Natural killer cell treated with Interleukin-12 subunit alpha and Interleukin-12 subunit beta and Interleukin-15 and Interleukin-18, amount 100 ng/mL, for 72 hours (primary cell): ENCODE measurements at regions not wholly inside any gene's neighbourhood (a gene's known extent, or its start where the extent isn't known, plus 50 kb on each side); places are given as distances from the start of the nearest gene placed in this dataset.
A peak's percentile ranks its signal among the peaks of the same experiment; 100 is the strongest.

ENCODE experiments used
- ATAC-seq, 2 donors: fragments of 150-1000 bp; cut with Tn5 transposase in 1 of 2; sonication (Bioruptor Pico), chemical (Tn5 transposase) in 1 of 2; 2 replicates each; pipeline ENCODE4 v1.10.0; 2021
- DNase-seq: peaks from one replicate; pipeline ENCODE4 v3.0.0; 2022; ENCODE audit warnings: low spot score
- H3K27ac Mint-ChIP-seq, 2 donors: 1 replicate in 1 of 2; 2 replicates in 1 of 2; pipeline ENCODE4 v1.8.0; 2022; ENCODE audit warnings: mixed read lengths in 2 of 2, mild to moderate bottlenecking in 1 of 2, moderate library complexity in 1 of 2
- H3K27me3 Mint-ChIP-seq, 2 donors: 1 replicate in 1 of 2; 2 replicates in 1 of 2; pipeline ENCODE4 v1.8.0; 2022; ENCODE audit warnings: mixed read lengths in 2 of 2
- H3K36me3 Mint-ChIP-seq: one replicate; pipeline ENCODE4 v1.8.0; 2022; ENCODE audit warnings: mixed read lengths
- H3K4me1 Mint-ChIP-seq, 2 donors: 1 replicate in 1 of 2; 2 replicates in 1 of 2; pipeline ENCODE4 v1.8.0; 2022; ENCODE audit warnings: low read depth in 2 of 2, mixed read lengths in 2 of 2, mild to moderate bottlenecking in 1 of 2
- H3K4me3 Mint-ChIP-seq: one replicate; pipeline ENCODE4 v1.8.0; 2022; ENCODE audit warnings: mixed read lengths
- H3K9me3 Mint-ChIP-seq: 2 replicates; pipeline ENCODE4 v1.8.0; 2022; ENCODE audit warnings: mixed read lengths

DNA sequence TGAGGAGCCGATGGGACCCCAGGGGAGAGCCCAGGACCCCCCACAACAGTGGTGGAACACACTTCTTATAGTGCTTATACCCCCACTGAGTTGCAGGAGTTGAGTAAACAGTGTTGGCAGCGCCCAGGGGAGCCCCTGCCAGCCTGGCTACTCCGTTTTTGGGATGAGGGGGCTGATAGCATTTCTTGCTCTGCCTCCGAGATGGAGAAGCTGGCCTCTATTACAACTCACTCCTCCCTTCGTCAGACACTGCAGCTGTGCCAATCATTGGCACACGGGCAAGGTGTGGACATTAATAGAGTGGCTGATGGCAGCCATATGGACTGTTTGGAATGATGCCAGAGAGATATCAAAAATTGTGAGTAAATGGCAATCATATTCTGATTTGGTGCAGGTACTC is 94.9 kb upstream of the TMPO start:
- Mint-ChIP-seq H3K4me1 (peaks cover 0 to 8% of the 10 kb centered on the region in 2 donors), H3K4me3 (no peak overlapping the region), H3K27ac (no peak overlapping the region), H3K9me3 (no peaks in the 10 kb centered on the region), H3K36me3 (no peaks in the 10 kb centered on the region), H3K27me3 (peaks cover 6 to 8% of the 10 kb centered on the region in 2 donors)
- no peak for DNase-seq
- no peak for ATAC-seq

GRCh38 chr12:98421316-98421715 is 94.1 kb upstream of the TMPO start:
- no peaks in the 10 kb centered on the region for H3K36me3 Mint-ChIP-seq
- ATAC-seq: no peak
- no peak for DNase-seq
- H3K27ac Mint-ChIP-seq: no peak overlapping the region
- H3K27me3 Mint-ChIP-seq: peaks cover 3 to 8% of the 10 kb centered on the region in 2 donors
- peaks cover 0 to 8% of the 10 kb centered on the region in 2 donors for H3K4me1 Mint-ChIP-seq
- no peaks in the 10 kb centered on the region for H3K9me3 Mint-ChIP-seq
- no peak overlapping the region for H3K4me3 Mint-ChIP-seq

DNA sequence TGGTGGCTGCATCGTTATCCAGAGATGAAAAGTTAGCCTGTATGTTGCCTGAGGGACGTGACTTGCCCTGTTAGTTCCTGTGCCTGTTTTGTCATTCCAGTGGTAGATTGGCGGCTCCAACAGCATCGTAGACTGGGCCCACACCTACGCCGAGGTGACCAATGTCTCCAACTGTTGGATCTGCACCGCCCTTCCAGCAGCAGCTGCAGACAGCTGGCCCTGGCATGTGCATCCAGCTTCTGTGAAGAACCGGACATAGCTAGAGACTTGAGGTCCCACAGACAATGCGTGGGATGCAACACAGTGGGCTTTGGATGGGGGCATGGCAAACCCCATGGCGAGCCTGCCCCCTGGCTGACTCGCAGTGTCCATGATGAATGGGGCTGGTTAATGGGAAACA is 93.0 kb upstream of the TMPO start:
- no peaks in the 10 kb centered on the region for H3K9me3 Mint-ChIP-seq
- H3K27ac Mint-ChIP-seq: no peak overlapping the region
- H3K36me3 Mint-ChIP-seq: no peaks in the 10 kb centered on the region
- ATAC-seq: no peak
- peaks cover 0 to 6% of the 10 kb centered on the region in 2 donors for H3K27me3 Mint-ChIP-seq
- H3K4me1 Mint-ChIP-seq: peaks cover 0 to 7% of the 10 kb centered on the region in 2 donors
- DNase-seq: no peak
- no peak overlapping the region for H3K4me3 Mint-ChIP-seq

DNA sequence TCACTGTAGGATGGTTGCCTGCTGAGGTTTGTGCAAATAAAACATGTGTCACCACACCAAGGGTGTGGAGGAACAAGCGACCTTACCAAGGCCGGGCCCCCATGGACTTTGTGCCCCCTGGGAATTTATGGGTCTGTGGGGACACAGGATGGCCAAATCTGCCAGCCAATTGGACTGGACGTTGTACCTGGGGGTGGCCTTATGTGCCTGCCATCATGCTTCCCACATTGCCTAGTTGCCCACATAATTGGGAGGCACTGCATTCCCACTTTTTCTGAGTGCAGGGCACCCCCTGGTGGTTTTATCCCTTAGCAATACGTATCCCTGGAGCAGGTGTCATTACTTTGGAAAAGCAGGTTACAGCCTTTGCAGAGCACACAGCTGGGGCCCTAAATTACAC is 92.6 kb upstream of the TMPO start:
- Mint-ChIP-seq H3K36me3 (no peaks in the 10 kb centered on the region), H3K9me3 (no peaks in the 10 kb centered on the region), H3K4me1 (peaks cover 0 to 3% of the 10 kb centered on the region in 2 donors), H3K27me3 (peaks cover 0 to 5% of the 10 kb centered on the region in 2 donors), H3K27ac (no peak overlapping the region), H3K4me3 (no peak overlapping the region)
- ATAC-seq (no peak), DNase-seq (no peak)

DNA sequence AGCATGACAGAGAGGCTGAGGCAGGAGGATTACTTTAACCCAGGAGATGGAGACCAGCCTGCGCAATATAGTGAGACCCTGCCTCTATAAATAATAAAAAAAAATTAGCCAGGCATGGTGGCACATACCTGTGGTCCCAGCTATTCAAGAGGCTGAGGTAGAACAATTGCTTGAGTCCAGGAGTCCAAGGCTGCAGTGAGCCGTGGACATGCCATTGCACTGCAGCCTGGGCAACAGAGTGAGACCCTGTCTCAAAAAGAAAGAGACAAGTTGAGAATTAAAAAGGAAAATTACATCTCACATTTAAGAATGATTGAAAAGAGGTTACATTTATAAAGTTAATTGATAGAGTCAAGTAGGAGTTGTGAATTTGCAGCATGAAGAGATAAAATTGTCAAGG is 91.4 kb upstream of the TMPO start:
- Mint-ChIP-seq H3K27me3 (peaks cover 0 to 2% of the 10 kb centered on the region in 2 donors), H3K36me3 (no peaks in the 10 kb centered on the region), H3K4me1 (no peaks in the 10 kb centered on the region), H3K27ac (no peak overlapping the region), H3K4me3 (no peak overlapping the region), H3K9me3 (no peaks in the 10 kb centered on the region)
- DNase-seq: no peak
- ATAC-seq: no peak

DNA sequence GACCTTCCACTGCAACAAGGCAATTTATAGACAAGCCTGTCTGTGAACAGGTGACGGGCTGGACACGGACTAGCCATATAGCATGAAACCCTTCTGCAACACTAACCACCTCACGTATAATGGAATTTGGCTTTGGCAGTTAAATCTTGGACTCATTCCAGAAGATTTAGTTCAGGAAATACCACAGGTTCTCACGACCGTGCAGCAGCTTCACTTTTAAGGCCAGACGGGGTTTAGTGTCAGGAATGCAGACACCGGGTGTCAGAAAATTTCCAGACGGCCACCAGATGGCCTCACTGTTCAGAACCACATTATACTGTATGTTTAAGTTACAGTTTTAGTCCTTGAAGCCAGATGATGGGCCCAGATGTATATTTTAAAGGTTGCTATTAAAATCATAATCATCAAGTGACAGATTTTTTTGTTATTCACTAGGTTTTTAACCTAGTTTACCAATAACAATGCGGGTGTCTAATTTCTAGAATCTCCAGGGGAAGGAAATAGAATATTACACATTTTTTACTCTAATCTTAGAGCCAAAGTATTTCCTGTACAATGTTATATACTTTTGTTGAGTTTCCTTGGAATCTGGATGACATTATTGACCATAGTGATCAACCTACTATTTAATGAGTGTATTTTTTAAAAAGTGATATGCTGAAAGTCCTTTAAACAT is 90.5 kb upstream of the TMPO start:
- no peaks in the 10 kb centered on the region for H3K36me3 Mint-ChIP-seq
- no peak overlapping the region for H3K4me3 Mint-ChIP-seq
- H3K27ac Mint-ChIP-seq: no peak overlapping the region
- H3K9me3 Mint-ChIP-seq: no peaks in the 10 kb centered on the region
- H3K27me3 Mint-ChIP-seq: peaks cover 0 to 2% of the 10 kb centered on the region in 2 donors
- no peak for DNase-seq
- ATAC-seq: peak in 1 of 2 donors; percentile 54
- H3K4me1 Mint-ChIP-seq: no peaks in the 10 kb centered on the region

DNA sequence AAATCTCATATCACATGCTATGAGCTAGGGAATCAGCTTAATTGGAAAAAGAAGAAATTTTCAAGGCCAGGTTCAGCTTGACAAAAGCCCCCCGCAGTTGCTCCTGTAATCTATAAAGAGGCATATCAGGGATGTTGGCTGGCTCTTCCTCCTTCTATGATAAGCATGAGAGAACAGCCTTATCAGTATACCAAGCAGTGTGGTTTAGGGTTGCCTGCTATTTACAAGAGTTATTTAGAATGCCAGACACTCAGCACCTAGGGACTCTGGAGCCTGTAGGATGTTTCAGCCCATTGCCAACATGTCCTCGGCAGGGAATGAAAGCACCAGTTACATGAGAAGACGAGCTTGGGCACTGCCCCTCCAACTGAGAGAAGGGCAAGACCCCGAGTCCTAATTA is 89.5 kb upstream of the TMPO start:
- peaks cover 0 to 2% of the 10 kb centered on the region in 2 donors for H3K27me3 Mint-ChIP-seq
- ATAC-seq: no peak
- H3K36me3 Mint-ChIP-seq: no peaks in the 10 kb centered on the region
- no peaks in the 10 kb centered on the region for H3K9me3 Mint-ChIP-seq
- no peaks in the 10 kb centered on the region for H3K4me1 Mint-ChIP-seq
- H3K27ac Mint-ChIP-seq: no peak overlapping the region
- DNase-seq: no peak
- no peak overlapping the region for H3K4me3 Mint-ChIP-seq

- no peak for ATAC-seq
- H3K4me3 Mint-ChIP-seq: no peak overlapping the region
- H3K27ac Mint-ChIP-seq: no peak overlapping the region
- DNase-seq: no peak
- no peaks in the 10 kb centered on the region for H3K4me1 Mint-ChIP-seq
- H3K36me3 Mint-ChIP-seq: no peaks in the 10 kb centered on the region
- no peaks in the 10 kb centered on the region for H3K9me3 Mint-ChIP-seq
- H3K27me3 Mint-ChIP-seq: peaks cover 17 to 19% of the 10 kb centered on the region in 2 donors
Measured at GRCh38 chr12:98431089-98431488, 84.3 kb upstream of the TMPO start.

GRCh38 chr12:98437166-98437565 is 78.2 kb upstream of the TMPO start:
- no peaks in the 10 kb centered on the region for H3K9me3 Mint-ChIP-seq
- no peaks in the 10 kb centered on the region for H3K36me3 Mint-ChIP-seq
- peaks cover 10 to 12% of the 10 kb centered on the region in 2 donors for H3K4me1 Mint-ChIP-seq
- ATAC-seq (no peak), DNase-seq (no peak)
- H3K4me3 Mint-ChIP-seq: no peak overlapping the region
- no peak overlapping the region for H3K27ac Mint-ChIP-seq
- peaks cover 34 to 52% of the 10 kb centered on the region in 2 donors for H3K27me3 Mint-ChIP-seq

DNA sequence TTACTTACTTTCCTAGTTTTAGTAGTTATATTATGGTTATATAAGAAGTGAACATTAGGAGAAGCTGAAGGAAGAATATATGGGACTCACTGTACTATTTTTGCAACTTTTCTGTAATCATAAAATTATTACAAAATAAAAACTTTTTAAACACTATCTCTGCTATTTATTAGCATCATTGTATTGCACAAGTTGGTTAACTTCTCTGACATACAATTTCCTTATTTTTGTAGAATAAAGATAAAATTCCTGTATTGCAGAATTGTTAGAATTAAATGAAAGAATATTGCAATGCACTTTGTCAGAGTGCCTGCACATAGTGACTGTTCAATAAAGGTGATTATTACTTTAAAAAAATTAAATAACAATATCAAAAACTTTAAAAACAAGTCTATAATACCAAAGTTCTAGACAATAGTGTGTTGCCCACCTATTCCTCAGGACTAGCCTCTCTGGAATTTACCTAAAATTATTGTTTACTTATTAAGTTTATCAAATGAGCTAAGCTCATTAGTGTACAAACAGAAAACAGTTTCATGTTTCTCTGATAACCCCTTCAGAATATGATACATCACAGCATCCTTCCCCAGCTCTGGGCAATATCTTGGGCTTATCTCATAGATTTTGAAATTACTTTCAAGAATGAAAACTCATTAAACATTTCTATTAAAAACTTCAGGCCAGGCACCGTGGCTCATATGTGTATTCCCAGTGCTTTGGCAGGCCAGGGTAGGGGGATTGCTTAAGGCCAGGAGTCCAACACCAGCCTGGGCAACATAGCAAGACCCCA is 77.4 kb upstream of the TMPO start:
- ATAC-seq (no peak), DNase-seq (no peak)
- no peaks in the 10 kb centered on the region for H3K36me3 Mint-ChIP-seq
- no peak overlapping the region for H3K27ac Mint-ChIP-seq
- H3K4me1 Mint-ChIP-seq: peaks cover 10 to 12% of the 10 kb centered on the region in 2 donors
- no peaks in the 10 kb centered on the region for H3K9me3 Mint-ChIP-seq
- no peak overlapping the region for H3K4me3 Mint-ChIP-seq
- peaks cover 34 to 57% of the 10 kb centered on the region in 2 donors for H3K27me3 Mint-ChIP-seq

- Mint-ChIP-seq H3K4me1 (peaks cover 10 to 12% of the 10 kb centered on the region in 2 donors), H3K9me3 (no peaks in the 10 kb centered on the region), H3K4me3 (no peak overlapping the region), H3K27ac (no peak overlapping the region), H3K36me3 (no peaks in the 10 kb centered on the region), H3K27me3 (peaks cover 34 to 57% of the 10 kb centered on the region in 2 donors)
- no peak for ATAC-seq
- DNase-seq: no peak
Measured at GRCh38 chr12:98438656-98439230, 76.6 kb upstream of the TMPO start.

DNA sequence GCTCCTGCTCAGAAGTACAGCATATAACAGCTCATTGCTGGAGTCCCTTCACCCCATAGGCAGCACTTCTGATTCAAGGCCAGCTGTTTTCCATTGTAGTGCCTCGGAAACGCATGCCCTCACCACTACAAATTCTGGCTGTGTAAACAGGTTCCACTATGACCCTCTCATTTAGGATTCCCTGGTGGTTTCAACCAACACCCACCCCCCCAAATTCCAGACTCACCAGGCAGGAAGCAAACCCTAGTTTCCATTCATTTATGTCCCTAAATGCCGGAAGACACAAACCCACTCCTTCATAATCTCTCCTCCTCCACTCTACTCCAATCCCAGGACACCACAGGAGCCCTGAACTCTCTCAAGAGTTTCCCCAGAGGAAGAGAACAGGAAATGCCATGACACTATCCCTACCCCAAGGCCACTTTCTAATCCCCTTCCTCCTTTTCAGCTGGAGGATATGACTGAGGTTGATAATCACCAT is 75.9 kb upstream of the TMPO start:
- no peaks in the 10 kb centered on the region for H3K36me3 Mint-ChIP-seq
- H3K27me3 Mint-ChIP-seq: peaks cover 36 to 61% of the 10 kb centered on the region in 2 donors
- peaks cover 10 to 12% of the 10 kb centered on the region in 2 donors for H3K4me1 Mint-ChIP-seq
- no peak for ATAC-seq
- no peak for DNase-seq
- H3K27ac Mint-ChIP-seq: peak overlapping the region; percentile 43 to 59
- no peaks in the 10 kb centered on the region for H3K9me3 Mint-ChIP-seq
- H3K4me3 Mint-ChIP-seq: peak overlapping the region; percentile 32

DNA sequence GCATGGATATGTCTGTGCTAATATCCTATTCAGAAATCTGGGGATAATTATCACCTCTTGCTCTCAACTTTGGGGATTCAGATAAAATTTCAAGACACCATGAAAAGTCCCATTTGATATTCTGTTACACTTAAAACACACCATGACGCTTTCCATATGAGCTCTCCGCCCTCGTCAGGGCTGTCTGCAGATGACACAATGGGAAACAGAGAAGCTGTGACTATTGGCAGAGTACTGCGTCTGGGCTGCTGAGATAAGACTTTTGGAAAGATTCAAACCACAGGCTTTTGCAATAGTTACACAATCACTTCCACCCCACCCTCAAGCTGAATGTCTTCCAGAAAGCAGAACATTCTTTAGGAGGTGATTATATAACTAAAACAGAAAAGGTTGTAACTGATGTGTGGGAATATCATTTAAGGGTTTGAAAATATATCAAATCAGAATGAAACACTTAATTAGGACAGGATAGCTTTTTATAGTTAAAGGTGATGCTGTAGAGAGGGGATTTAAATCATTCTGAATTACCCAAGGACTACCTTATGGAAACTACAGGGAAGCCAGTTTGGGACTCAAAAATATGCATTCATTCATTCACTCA is 75.3 kb upstream of the TMPO start:
- Mint-ChIP-seq H3K36me3 (no peaks in the 10 kb centered on the region), H3K27ac (peak overlapping the region; percentile 43 to 59), H3K27me3 (peaks cover 34 to 55% of the 10 kb centered on the region in 2 donors), H3K4me1 (peaks cover 10 to 12% of the 10 kb centered on the region in 2 donors), H3K4me3 (peak overlapping the region; percentile 32), H3K9me3 (no peaks in the 10 kb centered on the region)
- ATAC-seq: peak; percentile 85 to 90
- no peak for DNase-seq

DNA sequence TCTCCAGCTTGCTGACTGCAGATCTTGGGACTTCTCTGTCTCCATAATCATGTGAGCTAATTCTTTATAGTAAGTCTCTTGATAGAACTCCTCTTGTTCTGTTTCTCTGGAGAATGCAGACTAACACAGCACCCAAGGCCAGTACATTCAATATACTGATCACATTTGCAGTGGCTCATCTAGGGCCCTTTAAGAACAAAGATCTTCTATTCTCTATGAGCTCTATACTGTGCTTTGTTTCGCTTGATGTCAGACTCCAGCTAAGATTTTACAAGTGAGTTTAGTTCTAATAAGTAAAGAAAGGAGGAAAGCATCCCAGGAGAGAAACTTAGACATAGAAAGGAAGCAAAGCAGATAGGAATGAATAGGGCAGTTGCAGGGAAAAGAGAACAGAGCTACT is 69.3 kb upstream of the TMPO start:
- Mint-ChIP-seq H3K27ac (no peak overlapping the region), H3K4me1 (no peaks in the 10 kb centered on the region), H3K4me3 (no peak overlapping the region), H3K9me3 (no peaks in the 10 kb centered on the region), H3K27me3 (peaks cover 21 to 38% of the 10 kb centered on the region in 2 donors), H3K36me3 (no peaks in the 10 kb centered on the region)
- ATAC-seq (no peak), DNase-seq (no peak)
